K562 (cell line): ENCODE measurements at regions not wholly inside any gene's neighbourhood (a gene's known extent, or its start where the extent isn't known, plus 50 kb on each side); places are given as distances from the start of the nearest gene placed in this dataset.
"Not testable (repeated sequence)": the region's sequence is repeated elsewhere in the genome, so short reads cannot be mapped to it uniquely, and the experiment has no call there.

Experiments used
- ATAC-seq: fragments of 200-7000 bp; cut with Tn5 transposase; 3 replicates; pipeline ENCODE4 v1.9.1; 2020; ENCODE audit warnings: moderate library complexity
- BruUV-seq: library from RNA; stranded (reverse); fragments of 400-500 nt; replicated peaks from 2 replicates; lab custom pipeline; 2021; lab: Mats Ljungman, UMichigan
- CTCF ChIA-PET: fragments of 300-600 bp; formaldehyde crosslinking; extraction: SDS; loops from one replicate; lab custom pipeline; 2021; ENCODE audit warnings: low intra/inter-chr PET ratio; lab: Yijun Ruan, JAX
- POLR2A ChIA-PET: fragments of 300-600, 350-650 bp; sonication (Branson Sonifier 250); formaldehyde crosslinking; extraction: SDS; loops from one replicate; lab custom pipeline; 2021; ENCODE audit warnings: antibody characterized with exemption, inconsistent platforms; lab: Yijun Ruan, JAX
- DNase-seq, 4 experiments: peaks; one replicate each; pipeline versions ENCODE4 v3.0.0 to v3.0.0-alpha.2; 2011 to 2018; ENCODE audit warnings: low spot score in 3 of 4, mixed read lengths in 3 of 4; ENCODE audit errors: extremely low read depth in 1 of 4
- FAIRE-seq: peaks from 2 replicates; lab custom pipeline; 2011; peaks lifted over from hg19 to GRCh38; lab: Jason Lieb, UNC
- H2AFZ ChIP-seq: 2 replicates; pipeline ENCODE4 v1.6.0; 2011; ENCODE audit warnings: low read depth, low read length, control low read depth, inconsistent platforms
- H3K27ac ChIP-seq: fragments of 200-600 bp; 3 replicates; pipeline ENCODE4 v1.8.0; 2011; ENCODE audit warnings: low read depth, mild to moderate bottlenecking, control low read depth, inconsistent platforms, low read length, moderate library complexity, mixed read lengths; ENCODE audit errors: extremely low read depth
- H3K27me3 ChIP-seq, 2 experiments: fragments of 300-600 bp in 1 of 2; 2 replicates in 1 of 2; 3 replicates in 1 of 2; pipeline versions ENCODE4 v1.6.0 to v1.8.0; 2011; ENCODE audit warnings: inconsistent platforms in 2 of 2, low read length in 2 of 2, mild to moderate bottlenecking in 1 of 2, mixed read lengths in 1 of 2, moderate library complexity in 1 of 2; ENCODE audit not compliant: control insufficient read depth in 2 of 2, insufficient read depth in 2 of 2
- H3K36me3 ChIP-seq: fragments of 300-600 bp; 3 replicates; pipeline ENCODE4 v1.8.0; 2011; ENCODE audit warnings: mild to moderate bottlenecking, low read length, inconsistent platforms; ENCODE audit not compliant: control insufficient read depth, insufficient read depth
- H3K4me1 ChIP-seq, 2 experiments: fragments of 200-600 bp in 1 of 2; replicated peaks in 1 of 2; 2 replicates in 1 of 2; 3 replicates in 1 of 2; pipeline versions ENCODE4 v1.5.1 to v1.8.0; 2011; ENCODE audit warnings: inconsistent platforms in 2 of 2, low read length in 2 of 2, mild to moderate bottlenecking in 1 of 2, mixed read lengths in 1 of 2, moderate library complexity in 1 of 2; ENCODE audit not compliant: control insufficient read depth in 2 of 2, insufficient read depth in 2 of 2
- H3K4me2 ChIP-seq: 2 replicates; pipeline ENCODE4 v1.6.1; 2011; ENCODE audit warnings: low read length, control low read depth, inconsistent platforms, mixed read lengths; ENCODE audit not compliant: insufficient read depth
- H3K4me3 ChIP-seq: fragments of 200-600 bp; sonication (generic), shearing (Covaris generic); 2 replicates; pipeline ENCODE4 v1.5.1; 2016; ENCODE audit warnings: control low read depth, inconsistent platforms
- H3K79me2 ChIP-seq: fragments of 200-600 bp; 3 replicates; pipeline ENCODE4 v1.8.0; 2011; ENCODE audit warnings: low read length, inconsistent platforms; ENCODE audit not compliant: control insufficient read depth, insufficient read depth
- H3K9ac ChIP-seq, 2 experiments: 2 replicates each; pipeline versions ENCODE4 v1.6.0 to v1.6.1; 2011; ENCODE audit warnings: low read depth in 2 of 2, low read length in 2 of 2, control low read depth in 1 of 2, inconsistent platforms in 1 of 2, mild to moderate bottlenecking in 1 of 2, mixed read lengths in 1 of 2; ENCODE audit not compliant: insufficient read depth in 1 of 2
- H3K9me1 ChIP-seq: one replicate; pipeline ENCODE4 v1.6.0; 2011; ENCODE audit warnings: inconsistent platforms, mild to moderate bottlenecking, low read length, moderate library complexity; ENCODE audit not compliant: control insufficient read depth, insufficient read depth
- H3K9me3 ChIP-seq: replicated peaks from 2 replicates; pipeline ENCODE4 v1.5.1; 2011; ENCODE audit warnings: low read depth, low read length, inconsistent platforms; ENCODE audit not compliant: control insufficient read depth, insufficient read depth
- H4K20me1 ChIP-seq: replicated peaks from 2 replicates; pipeline ENCODE4 v1.6.1; 2011; ENCODE audit warnings: low read length, inconsistent platforms, mixed read lengths; ENCODE audit not compliant: control insufficient read depth, insufficient read depth
- BMI1 ChIP-seq: fragments of 150-350 bp; IDR thresholded peaks from 2 replicates; pipeline ENCODE4 v1.6.1; 2014; ENCODE audit warnings: low read length
- DACH1 ChIP-seq: fragments of 450-650 bp; IDR thresholded peaks from 2 replicates; pipeline ENCODE4 v1.6.1; 2018; ENCODE audit not compliant: partially characterized antibody
- EP400 ChIP-seq: fragments of 450-650 bp; IDR thresholded peaks from 2 replicates; pipeline ENCODE4 v1.6.1; 2017; ENCODE audit warnings: antibody characterized with exemption, mild to moderate bottlenecking, moderate library complexity
- FOXA1 ChIP-seq: fragments of 450-650 bp; IDR thresholded peaks from 2 replicates; pipeline ENCODE4 v1.6.1; 2016; ENCODE audit warnings: mild to moderate bottlenecking, borderline replicate concordance
- FOXP1 ChIP-seq: sonication (generic); formaldehyde crosslinking; IDR thresholded peaks from 2 replicates; pipeline ENCODE4 v1.8.0; 2022; ENCODE audit warnings: mild to moderate bottlenecking, missing genetic modification reagents
- JUND ChIP-seq, 2 experiments: IDR thresholded peaks; 2 replicates in 1 of 2; 3 replicates in 1 of 2; pipeline ENCODE4 v1.6.1; 2011; ENCODE audit warnings: borderline replicate concordance in 2 of 2, low read depth in 2 of 2, low read length in 2 of 2, improper control_type of control experiment in 1 of 2, missing biosample characterization in 1 of 2, missing genetic modification characterization in 1 of 2, missing genetic modification reagents in 1 of 2
- MAFG ChIP-seq: fragments of 450-650 bp; conservative IDR thresholded peaks from 2 replicates; pipeline ENCODE4 v1.6.1; 2016; ENCODE audit warnings: missing genetic modification characterization, missing compliant biosample characterization
- MBD2 ChIP-seq: sonication (generic); IDR thresholded peaks from 2 replicates; pipeline ENCODE4 v1.6.1; 2016; ENCODE audit warnings: low read depth, borderline replicate concordance
- MEF2A ChIP-seq: IDR thresholded peaks from 2 replicates; pipeline ENCODE4 v1.6.1; 2011; ENCODE audit warnings: low read depth, mild to moderate bottlenecking, low read length, moderate library complexity; ENCODE audit not compliant: control insufficient read depth
- MIER1 ChIP-seq: fragments of 450-650 bp; IDR thresholded peaks from 2 replicates; pipeline ENCODE4 v1.6.1; 2016; ENCODE audit warnings: antibody characterized with exemption, mild to moderate bottlenecking, low read depth
- NFE2 ChIP-seq: IDR thresholded peaks from 2 replicates; pipeline ENCODE4 v1.6.1; 2014; ENCODE audit warnings: antibody characterized with exemption, low read depth
- RCOR1 ChIP-seq, 2 experiments: IDR thresholded peaks; 2 replicates each; pipeline ENCODE4 v1.6.1; 2012; ENCODE audit warnings: low read depth in 2 of 2, low read length in 2 of 2, borderline replicate concordance in 1 of 2, improper control_type of control experiment in 1 of 2
- SP2 ChIP-seq: IDR thresholded peaks from 2 replicates; pipeline ENCODE4 v1.6.1; 2011; ENCODE audit warnings: mild to moderate bottlenecking, low read depth, low read length, moderate library complexity; ENCODE audit not compliant: poor library complexity, severe bottlenecking; ENCODE audit errors: extremely low read depth
- ZFP30 ChIP-seq: fragments of 250-450 bp; sonication (Bioruptor Pico); IDR thresholded peaks from 2 replicates; pipeline ENCODE4 v1.8.0; 2022; ENCODE audit warnings: moderate library complexity, mild to moderate bottlenecking, inconsistent platforms, borderline replicate concordance
- ZNF3 ChIP-seq: fragments of 250-450 bp; sonication (Bioruptor Pico); IDR thresholded peaks from 2 replicates; pipeline ENCODE4 v1.5.0; 2021; ENCODE audit warnings: mild to moderate bottlenecking, moderate library complexity
- ZNF589 ChIP-seq: fragments of 200-800 bp; sonication (Bioruptor generic); IDR thresholded peaks from 2 replicates; pipeline ENCODE4 v1.6.1; 2016; ENCODE audit warnings: low read depth, missing genetic modification characterization, missing compliant biosample characterization
- WGBS: fragments of 100-300 bp; shearing (Covaris generic); methylation state at CpG from one replicate; pipeline ENCODE4 v1.1.6; 2016; ENCODE audit warnings: low coverage, mixed read lengths; ENCODE audit not compliant: insufficient coverage; ENCODE audit errors: missing lambda C conversion rate; 5-methylcytosine and 5-hydroxymethylcytosine counted together
- in situ Hi-C: fragments of 300-500 bp; cut with MboI; formaldehyde crosslinking; loops from 4 replicates; pipeline ENCODE4 v1.15.0; 2018; ENCODE audit warnings: inconsistent platforms, mixed read lengths
- intact Hi-C: fragments of 100-400 bp; cut with micrococcal nuclease; formaldehyde crosslinking; loops from 2 replicates; pipeline ENCODE4 v1.14.2; 2022

DNA sequence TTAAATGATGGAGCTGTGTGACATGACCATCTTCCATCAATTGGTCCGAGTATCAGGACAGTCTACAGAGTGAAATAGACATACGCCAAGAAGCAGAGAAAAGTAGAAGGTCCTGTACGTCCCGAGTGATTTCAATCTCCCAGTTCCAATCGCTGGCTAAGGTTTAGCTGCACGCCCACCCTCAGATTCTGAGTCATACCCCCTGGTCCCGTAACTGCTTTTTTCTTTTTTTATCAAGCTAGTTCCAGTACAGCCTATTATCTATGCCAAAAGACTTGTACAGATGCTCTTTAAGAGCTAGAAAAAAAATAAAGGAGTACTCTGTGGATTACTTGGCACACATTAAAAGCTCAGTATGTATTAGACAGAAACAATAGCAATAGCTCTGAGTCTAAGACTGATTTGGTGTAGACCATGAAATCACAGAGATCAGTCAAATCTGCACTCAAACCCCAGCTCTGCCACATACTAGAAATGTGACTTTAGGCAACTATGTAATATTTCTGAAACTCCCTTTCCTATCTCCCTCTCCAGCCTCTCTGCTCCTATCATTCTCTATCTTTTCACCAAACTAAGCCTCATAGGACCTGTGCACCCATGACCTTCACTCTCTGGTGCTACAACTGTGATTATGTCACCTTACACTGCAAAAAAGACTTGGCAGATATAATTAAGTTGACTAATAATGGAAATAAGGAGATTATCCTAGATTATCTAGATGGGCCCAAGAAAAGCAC is 63.0 kb upstream of the SRRM3 start (continued):
- TF ChIP-seq JUND (IDR thresholded peaks at IDR 0.05; ENCODE audit: borderline replicate concordance, low read depth, low read length) = peak; percentile 77
- TF ChIP-seq JUND (tag; IDR thresholded peaks at IDR 0.05; ENCODE audit: borderline replicate concordance, low read depth, low read length) = not testable (repeated sequence)
- peak in 1 of 2 experiments; percentile 24; a peak in 1 of 4 replicates for TF ChIP-seq RCOR1 (IDR thresholded peaks at IDR 0.05; ENCODE audit: borderline replicate concordance in 1 of 2, low read depth in 2 of 2, low read length in 2 of 2)
- TF ChIP-seq, all 486 proteins: peak for 23; not testable (repeated sequence) for 463

DNA sequence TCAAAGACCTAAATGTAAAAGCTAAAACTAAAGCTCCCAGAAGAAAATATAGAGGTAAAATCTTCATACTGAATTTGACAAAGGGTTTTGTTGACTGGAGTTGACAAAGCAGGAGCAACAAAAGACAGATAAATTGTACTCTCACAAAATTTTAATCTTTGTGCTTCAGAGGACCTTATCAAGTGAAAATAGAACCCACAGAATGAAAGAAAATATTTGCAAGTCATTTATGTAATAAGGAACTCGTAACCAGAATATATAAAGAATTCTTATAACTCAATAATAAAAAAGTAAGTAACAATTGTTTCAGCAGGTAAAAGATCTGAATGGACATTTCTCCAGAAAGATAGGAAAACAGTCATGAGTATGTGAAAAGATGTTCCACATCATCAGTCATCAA is 62.0 kb upstream of the SRRM3 start:
- WGBS = 32% methylated on average over 1 of the region's 1 CpG
- Histone ChIP-seq H3K4me2 (no peak overlapping the region), H3K4me3 (no peak overlapping the region), H3K4me1 (peaks cover 3 to 30% of the 10 kb centered on the region in 2 experiments; a peak in 3 of 5 replicates), H4K20me1 (no peaks in the 10 kb centered on the region), H3K9ac (no peak overlapping the region), H3K27ac (no peak overlapping the region), H3K9me3 (no peaks in the 10 kb centered on the region), H3K36me3 (no peaks in the 10 kb centered on the region), H3K79me2 (no peaks in the 10 kb centered on the region), H3K27me3 (no peaks in the 10 kb centered on the region), H2AFZ (no peak overlapping the region), H3K9me1 (no peaks in the 10 kb centered on the region)
- DNase-seq (no peak), FAIRE-seq (no peak), ATAC-seq (no peak)
- ChIA-PET POLR2A (no interaction called here), CTCF (no interaction called here)
- no TSS peak for BruUV-seq
- in situ Hi-C loops = no loop called here
- intact Hi-C loops = no loop called here
- TF ChIP-seq ZNF589 (CRISPR knock-in tag) (no peak), NFE2 (peak; percentile 46), SP2 (no peak), MAFG (tag) (peak; percentile 50), FOXA1 (no peak), MIER1 (no peak), DACH1 (no peak), BMI1 (no peak), MBD2 (no peak), ZNF3 (CRISPR knock-in tag) (no peak), MEF2A (no peak), FOXP1 (no peak), ZFP30 (CRISPR knock-in tag) (no peak), EP400 (0 out of 2 replicates have a peak, but pooled peaks have one; percentile 12)
